HUDEP-2 (cell line): ENCODE measurements at regions not wholly inside any gene's neighbourhood (a gene's known extent, or its start where the extent isn't known, plus 50 kb on each side); places are given as distances from the start of the nearest gene placed in this dataset.

ENCODE experiments used
- DNase-seq, 76 experiments: peaks; one replicate each; lab custom pipeline; 2025; ENCODE audit not compliant: unreplicated experiment in 76 of 76; lab: John Stamatoyannopoulos, UW

GRCh38 chr7:113825832-113826231 is 93.0 kb downstream of the PPP1R3A start:
- no peak for DNase-seq

DNA sequence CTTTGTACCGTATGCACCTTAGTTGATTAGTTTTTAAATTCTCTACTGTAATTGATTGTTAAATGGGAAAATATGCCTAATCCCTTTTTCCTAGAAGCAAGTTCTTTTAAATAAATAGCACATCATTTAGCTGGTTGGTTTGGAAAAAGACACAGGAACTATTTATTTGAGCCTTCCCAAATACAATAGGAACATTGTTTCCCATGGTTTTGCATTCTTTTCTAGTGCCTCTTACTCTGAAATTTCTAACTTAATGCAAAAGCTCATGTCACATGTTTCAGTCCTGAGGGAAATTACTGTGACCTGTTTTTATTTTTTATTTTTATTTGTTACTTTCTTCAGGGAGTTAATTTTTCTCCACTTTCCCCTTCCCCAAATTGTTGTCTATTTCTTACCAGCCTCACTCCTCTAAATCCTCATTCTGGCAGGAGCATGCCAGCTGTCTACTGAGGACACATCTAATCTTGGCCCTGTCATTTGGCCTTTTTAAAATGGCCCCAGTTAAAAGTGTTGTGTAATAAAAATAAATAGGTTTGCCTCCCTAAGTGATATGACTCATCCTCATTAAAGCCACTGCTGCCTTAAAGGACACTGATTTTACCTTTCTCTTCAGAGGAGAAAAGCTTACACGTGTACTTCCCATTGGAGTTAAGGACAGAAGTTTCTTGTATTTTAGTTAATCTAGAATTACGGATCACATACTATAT is 94.5 kb downstream of the PPP1R3A start:
- DNase-seq, result no peak

DNA sequence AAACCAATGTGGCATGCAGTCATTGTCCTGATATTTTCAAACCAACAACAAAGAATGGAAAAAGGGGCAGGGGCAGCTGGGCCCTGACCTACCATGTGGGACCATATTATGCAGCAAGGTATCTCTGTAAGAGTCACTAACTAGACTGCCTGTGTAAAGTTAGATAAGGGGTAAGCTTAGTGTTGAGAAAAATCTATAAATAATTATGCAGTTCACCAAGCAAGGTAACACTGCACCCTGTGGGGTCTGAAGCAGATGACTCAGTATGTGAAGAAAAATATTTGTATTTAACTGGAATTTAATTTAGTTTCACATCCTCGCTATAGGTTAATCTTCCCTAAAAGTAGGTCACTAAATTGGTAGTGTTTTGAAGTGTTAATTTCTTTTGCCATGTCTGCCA is 99.3 kb downstream of the PPP1R3A start:
- DNase-seq, result no peak

DNA sequence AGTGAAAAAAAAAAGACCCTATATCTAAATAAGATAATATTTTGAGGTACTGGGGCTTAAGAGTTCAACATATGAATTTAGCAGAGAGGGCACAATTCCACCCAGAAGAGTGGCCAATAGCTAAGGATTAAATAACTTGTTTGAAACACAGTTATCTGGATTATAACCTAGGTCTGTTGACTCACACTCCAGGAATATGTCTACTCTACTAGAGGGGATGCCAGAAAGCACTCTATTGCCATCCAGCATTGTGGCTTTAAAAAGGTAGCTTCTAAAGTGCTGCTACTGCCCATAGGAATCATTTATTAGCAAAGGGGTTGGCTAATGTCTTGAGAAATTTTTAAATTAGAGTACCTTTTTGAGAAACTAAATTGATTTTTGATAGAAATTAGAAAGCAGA is 102.2 kb downstream of the PPP1R3A start:
- no peak for DNase-seq

GRCh38 chr7:113813471-113813870 is 105.3 kb downstream of the PPP1R3A start:
- DNase-seq, result no peak

DNA sequence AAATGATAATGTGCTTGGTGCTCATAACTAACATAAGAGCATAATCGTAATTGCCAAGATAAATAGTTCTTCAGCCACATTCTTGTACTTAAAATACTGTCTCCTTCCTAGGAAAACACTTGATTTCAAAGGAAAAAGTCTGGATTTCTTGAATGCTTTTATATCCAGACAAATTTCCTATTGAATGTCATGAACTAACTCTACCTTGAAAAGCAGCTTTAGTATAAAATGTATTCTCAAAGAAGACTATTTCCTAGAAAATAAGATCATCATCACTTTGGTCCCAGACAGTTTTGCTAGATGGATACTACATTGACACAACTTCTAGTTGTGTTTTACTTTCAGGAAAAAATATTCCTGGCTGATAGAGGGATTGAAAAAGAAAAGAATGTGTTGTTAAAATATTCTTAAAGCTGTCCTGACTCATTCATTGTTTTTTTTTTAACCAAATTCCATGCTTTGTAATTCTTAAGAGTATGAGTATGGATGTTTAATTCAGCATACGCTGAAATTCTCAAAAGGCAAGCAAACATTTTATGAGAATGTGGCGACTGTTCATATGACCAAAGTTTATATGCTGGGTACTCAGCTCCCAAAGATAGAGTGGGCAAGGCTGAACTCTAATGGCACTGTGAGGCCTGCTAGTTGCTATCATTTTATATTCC is 106.1 kb downstream of the PPP1R3A start:
- DNase-seq, result no peak

GRCh38 chr7:113810080-113810744 is 108.6 kb downstream of the PPP1R3A start:
- no peak for DNase-seq

GRCh38 chr7:113809581-113809980 is 109.2 kb downstream of the PPP1R3A start:
- no peak for DNase-seq

DNA sequence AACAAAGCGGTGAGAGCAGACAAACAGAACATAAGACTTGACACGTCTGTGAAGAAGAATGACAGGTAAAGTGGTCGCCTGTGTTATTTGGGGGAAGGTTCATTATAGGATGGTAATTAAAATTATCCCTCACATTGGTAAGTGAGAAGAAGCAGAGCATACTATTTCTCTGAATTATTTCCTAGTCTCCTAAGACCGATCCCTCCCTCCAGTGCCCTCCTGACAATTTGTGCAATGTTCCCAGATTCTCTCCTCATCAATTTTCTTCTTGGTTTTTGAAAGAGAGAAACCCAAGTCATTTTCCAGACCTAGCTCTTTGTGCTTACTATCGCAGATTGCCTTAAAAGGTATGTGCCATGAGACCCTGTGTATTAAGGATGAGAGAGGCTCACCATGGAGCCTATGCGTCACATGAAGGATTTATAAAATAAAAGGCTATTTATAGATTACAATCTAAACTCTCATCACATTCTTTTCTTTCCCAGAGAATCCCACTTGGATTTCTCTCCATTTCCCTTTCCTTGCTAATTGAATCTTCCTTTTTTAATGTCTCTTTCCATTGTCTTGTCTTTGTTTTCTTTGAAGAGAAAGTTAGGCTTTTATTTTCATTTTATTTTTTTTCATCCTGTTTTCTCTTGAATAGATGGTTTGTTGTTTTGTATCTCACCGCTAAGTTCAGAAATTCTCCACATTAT is 112.0 kb downstream of the PPP1R3A start:
- no peak for DNase-seq

GRCh38 chr7:113805976-113806375 is 112.8 kb downstream of the PPP1R3A start:
- no peak for DNase-seq

- no peak for DNase-seq
These were observed 114.2 kb downstream of the PPP1R3A start for GRCh38 chr7:113804475-113805095.

DNA sequence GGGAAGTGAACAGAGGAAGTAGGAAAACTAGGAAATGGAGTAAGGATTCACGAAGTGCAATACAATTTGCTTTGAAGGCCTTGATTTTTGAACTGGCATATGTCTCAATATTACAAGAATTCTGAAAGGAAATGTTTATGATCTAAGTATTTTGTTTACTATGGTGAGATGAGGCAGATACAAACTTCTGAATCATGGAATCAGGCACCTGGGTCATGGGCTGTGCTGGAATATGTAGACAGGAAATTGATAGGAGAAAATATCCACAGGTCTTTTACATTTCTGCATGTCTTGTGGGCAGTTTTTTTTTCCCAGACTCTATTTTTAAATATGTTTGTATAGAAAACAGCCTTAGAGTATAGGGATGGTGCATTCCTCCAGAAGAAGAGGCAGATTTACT is 117.1 kb downstream of the PPP1R3A start:
- DNase-seq, result no peak

- no peak for DNase-seq
These were observed 118.0 kb downstream of the PPP1R3A start for GRCh38 chr7:113800826-113801225.

GRCh38 chr7:113799896-113800295 is 118.9 kb downstream of the PPP1R3A start:
- no peak for DNase-seq

DNA sequence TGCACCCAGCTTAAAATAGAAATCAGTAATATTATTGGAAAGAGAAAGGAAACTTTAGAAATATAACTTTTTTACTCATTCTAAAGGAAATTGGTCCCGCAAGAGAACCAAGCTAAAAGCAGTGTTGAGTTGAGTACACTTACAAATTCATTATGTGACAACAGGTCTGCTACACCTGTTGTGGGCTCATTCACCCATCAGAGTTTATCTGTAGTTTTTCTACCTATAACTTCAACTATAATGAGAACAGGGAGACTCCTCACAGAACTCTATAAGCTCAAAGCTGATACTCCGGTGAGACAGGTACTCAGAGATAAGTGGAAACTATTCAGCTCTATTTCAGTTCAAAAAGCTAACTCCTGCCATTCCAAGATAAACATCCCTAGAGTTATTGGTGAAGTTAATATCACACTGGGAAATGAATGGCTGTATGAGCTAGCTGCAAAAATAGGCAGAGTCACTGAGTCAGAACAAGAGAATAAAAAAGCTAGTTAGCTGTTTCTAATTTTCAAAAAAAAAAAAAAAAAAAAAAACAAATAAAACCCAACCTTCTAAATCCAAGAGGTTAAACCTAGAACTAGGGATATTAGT is 121.3 kb downstream of the PPP1R3A start:
- DNase-seq, result no peak

- DNase-seq, result no peak
These were observed 122.3 kb downstream of the PPP1R3A start for GRCh38 chr7:113796557-113796956.

DNA sequence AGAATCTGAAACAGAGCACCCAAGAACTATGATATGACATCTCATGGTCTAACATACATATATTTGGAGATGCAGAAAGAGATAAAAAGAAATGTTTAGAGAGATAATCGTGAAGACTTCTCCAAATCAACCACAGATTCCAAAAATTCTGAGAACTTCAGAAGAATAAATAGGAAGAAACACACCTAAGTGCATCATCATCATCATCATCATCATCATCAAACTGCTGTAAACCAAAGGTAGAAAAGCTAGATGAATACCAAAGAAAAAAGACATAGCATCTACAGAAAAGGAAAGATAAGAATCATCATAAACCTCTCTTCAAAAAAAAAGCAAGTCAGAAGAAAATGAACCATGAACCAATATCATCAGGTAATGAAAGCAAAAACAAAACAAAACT is 124.2 kb downstream of the PPP1R3A start:
- DNase-seq, result no peak

DNA sequence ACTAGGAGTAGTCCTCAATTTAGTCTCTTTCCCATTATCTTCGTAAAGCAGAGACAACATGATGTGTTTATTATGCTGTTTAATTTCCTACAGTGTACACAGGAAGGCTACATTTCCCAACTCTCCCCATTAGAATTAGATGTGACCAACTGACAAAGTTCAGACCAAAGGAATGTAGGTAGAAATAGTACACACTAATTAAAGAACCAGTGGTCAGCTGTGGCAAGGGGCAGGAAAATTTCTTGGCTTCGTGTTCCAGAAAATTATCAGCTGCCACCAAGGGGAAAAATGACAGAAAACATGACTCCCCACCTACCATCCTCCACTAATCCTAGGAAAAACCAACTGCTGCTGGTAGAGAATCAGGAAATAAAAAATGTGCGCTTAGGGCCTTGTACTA is 125.6 kb downstream of the PPP1R3A start:
- DNase-seq, result no peak

DNA sequence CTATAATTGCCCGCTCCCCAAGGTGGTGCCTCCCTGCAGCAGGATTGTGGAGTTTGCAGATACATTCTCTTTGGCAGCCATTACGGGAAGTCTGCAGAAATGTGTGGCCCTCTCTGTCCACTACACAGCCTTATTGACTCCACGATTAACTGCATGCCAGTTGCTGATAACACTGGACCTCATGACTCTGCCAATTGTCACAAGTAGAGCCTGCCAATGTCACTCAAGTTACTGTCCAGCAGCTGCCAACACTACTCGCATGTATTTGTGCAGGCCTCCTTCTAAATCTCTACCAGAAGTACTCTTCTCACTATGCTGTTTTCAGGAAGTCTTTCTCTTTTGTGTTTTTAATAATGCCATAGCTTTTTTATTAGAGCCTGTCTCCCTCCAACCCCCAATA is 128.8 kb downstream of the PPP1R3A start:
- DNase-seq, result peak in 2 of 76 experiments; percentile 2 to 4

DNA sequence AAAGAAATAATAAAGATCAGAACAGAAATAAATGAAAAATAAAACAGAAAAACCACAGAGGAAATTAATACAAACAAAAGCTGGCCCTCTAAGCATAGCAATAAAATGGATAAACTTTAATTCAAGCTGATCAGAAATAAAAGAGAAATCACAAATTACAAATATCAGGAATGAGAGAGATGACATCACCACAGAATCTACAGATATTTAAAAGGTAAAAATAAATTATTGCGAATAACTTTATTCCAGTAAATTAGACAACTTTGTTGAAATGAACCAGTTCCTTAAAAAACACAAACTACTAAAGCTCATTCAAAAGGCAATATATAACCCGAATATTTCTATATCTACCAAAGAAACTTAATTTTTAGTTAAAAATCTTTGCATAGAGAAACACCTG is 131.7 kb downstream of the PPP1R3A start:
- no peak for DNase-seq

GRCh38 chr7:113784956-113785355 is 133.9 kb downstream of the PPP1R3A start:
- no peak for DNase-seq
